GM12872 (cell line): ENCODE measurements at regions not wholly inside any gene's neighbourhood (a gene's known extent, or its start where the extent isn't known, plus 50 kb on each side); places are given as distances from the start of the nearest gene placed in this dataset.

Experiments used
- TF ChIP-seq, protein P1 (sequence below): IDR thresholded peaks from 3 replicates; pipeline ENCODE4 v1.5.1; 2011; ENCODE audit warnings: low read depth, mild to moderate bottlenecking, low read length, moderate library complexity; ENCODE audit not compliant: insufficient read depth

DNA sequence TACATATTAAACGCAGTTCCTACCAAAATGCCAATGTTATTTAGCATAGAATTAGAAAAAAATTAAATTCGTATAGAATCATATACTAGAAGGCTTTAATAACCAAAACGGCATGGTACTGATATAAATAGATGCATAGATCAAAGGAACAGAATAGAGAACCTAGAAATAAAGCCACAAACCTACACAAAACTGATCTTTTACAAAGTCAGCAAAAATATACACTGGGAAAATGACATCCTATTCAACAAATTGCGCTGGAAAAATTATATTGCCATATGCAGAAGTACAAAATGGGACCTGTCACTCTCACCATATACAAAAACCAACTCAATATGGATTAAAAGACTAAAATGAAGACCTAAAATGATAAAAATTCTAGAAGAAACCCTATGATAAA, 1882.6 kb downstream of the TP53TG3F start:
- TF ChIP-seq, protein P1, sequence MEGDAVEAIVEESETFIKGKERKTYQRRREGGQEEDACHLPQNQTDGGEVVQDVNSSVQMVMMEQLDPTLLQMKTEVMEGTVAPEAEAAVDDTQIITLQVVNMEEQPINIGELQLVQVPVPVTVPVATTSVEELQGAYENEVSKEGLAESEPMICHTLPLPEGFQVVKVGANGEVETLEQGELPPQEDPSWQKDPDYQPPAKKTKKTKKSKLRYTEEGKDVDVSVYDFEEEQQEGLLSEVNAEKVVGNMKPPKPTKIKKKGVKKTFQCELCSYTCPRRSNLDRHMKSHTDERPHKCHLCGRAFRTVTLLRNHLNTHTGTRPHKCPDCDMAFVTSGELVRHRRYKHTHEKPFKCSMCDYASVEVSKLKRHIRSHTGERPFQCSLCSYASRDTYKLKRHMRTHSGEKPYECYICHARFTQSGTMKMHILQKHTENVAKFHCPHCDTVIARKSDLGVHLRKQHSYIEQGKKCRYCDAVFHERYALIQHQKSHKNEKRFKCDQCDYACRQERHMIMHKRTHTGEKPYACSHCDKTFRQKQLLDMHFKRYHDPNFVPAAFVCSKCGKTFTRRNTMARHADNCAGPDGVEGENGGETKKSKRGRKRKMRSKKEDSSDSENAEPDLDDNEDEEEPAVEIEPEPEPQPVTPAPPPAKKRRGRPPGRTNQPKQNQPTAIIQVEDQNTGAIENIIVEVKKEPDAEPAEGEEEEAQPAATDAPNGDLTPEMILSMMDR = no peak

DNA sequence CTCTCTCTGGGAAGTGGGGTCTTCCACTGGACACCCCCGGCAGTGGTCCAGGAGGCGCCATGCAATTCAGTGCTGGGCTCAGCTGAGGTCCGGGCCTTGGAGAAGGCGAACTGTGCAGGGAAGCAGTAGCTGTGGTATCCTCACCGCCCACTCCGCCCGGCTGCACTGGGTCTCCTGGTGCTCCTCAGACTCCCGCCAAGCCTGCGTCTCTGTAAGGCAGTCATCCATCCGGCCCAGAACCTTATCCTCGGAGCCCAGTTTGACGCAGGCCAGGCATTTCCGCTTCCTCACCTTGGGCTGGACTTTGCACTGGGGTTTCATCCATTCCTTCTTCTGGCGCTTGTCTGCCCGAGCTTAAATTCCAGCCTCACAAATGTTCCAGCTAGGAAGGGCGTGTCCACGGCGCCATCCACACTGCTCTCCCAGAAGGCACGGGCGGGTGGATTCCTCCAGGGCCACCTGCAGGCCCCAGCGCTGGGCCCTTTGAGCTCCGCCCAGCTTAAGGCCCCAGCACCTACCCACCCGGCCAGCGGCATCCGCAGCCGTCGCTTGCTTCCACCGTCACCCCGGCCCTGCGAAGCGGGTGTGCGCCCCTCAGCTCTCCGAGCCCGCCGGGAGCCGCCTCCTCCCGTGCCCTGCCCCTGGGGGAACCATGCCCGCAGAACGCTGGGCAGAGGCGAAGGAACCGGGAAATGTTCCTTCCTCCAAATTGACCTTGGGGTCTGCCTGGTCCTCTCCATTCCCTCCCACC, 1884.8 kb downstream of the TP53TG3F start:
- TF ChIP-seq, protein P1 = no peak

DNA sequence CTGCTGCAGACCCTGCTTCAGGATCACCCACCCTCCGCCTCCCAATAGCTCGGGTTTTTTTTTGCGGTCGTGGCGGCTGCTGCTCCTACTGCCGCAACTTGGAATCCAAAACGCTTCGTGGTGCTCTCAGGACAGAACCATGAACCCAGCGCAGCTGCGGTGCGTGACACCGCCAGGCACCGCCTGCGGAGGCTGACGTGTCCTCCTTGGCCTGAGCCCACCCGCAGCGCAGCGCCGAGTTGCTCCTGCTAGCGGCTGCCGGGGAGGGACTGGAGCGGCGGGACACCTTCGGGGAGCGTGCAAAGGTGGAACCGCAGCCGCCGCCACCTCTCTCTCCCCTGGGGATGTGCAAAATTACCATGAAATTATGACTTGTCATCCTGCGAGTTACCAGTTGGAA, 1893.0 kb downstream of the TP53TG3F start:
- TF ChIP-seq, protein P1 = no peak

DNA sequence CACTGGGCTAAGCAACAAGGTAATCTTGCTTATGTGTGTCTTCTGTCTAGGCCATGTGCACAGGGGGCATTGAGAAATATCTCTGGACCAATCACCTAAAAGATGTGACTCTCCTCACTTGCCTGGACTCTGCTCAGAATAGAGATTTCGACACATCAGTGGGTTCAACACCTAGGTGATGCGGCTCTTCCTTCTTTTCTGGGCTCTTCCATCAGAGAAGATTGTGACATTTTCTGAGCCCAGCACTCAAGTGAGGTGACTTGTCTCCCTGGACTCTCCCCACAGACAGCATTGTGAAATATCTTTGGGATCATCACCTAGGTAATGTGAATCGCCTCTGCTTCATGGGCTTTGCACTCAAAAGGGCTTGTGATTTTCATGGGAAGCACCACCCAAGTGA, 1904.1 kb downstream of the TP53TG3F start:
- TF ChIP-seq, protein P1 = no peak

DNA sequence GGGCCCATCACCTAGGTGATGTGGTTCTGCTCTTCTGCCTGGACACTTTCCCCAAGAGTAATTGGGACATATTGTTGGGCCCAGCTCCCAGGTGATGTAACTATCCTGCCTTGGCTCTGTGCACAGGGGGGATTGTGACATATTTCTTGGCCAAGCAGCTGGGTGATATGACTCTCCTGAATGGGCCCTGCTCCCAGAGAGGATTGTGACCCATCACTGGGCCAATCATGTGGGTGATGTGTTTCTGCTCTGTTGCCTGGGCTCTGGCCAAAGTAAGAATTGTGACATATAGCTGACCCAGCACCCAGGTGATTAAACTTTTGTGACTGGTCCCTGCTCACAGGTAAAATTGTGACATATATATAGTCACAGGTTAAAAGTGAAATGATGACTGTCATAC, 1904.9 kb downstream of the TP53TG3F start:
- TF ChIP-seq, protein P1 = no peak

DNA sequence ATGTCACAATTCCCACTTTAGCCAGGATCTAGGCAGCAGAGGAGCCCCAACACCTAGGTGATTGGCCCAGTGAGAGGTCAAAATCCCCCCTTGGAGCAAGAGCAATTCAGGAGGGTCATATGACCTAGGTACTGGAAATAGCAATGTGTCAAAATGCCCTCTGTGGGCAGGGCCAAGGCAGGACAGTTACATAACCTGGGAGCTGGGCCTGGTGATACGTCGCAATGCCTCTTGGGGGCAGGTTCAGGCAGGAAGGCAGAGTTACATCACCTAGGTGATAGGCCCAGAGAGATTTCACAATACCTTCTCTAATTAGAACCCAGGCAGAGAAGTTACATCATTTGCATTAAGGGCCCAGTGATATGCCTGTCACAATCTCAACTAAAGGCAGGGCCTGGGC, 1906.3 kb downstream of the TP53TG3F start:
- TF ChIP-seq, protein P1 = no peak

DNA sequence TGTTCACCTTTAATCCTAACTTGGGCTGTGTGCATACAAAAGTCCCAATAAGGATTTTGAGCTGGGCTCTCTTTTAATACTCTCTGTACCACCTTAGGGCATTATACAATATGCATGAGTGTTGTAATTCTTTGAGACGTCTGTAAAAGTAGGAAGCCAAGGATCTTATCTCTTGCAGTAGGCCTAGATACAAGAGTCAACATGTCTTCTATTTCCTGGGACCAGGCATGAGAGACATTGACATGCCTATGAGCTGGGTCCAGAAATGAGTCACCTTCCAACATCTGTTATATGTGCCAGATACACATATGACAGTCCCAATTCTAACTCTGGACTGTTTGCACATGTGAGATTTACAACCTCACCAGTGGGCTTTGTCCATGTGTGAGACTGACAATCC, 1911.2 kb downstream of the TP53TG3F start:
- TF ChIP-seq, protein P1 = no peak
